ENCODE measurements at regions not wholly inside any gene's neighbourhood (a gene's known extent, or its start where the extent isn't known, plus 50 kb on each side); places are given as distances from the start of the nearest gene placed in this dataset.

DNA sequence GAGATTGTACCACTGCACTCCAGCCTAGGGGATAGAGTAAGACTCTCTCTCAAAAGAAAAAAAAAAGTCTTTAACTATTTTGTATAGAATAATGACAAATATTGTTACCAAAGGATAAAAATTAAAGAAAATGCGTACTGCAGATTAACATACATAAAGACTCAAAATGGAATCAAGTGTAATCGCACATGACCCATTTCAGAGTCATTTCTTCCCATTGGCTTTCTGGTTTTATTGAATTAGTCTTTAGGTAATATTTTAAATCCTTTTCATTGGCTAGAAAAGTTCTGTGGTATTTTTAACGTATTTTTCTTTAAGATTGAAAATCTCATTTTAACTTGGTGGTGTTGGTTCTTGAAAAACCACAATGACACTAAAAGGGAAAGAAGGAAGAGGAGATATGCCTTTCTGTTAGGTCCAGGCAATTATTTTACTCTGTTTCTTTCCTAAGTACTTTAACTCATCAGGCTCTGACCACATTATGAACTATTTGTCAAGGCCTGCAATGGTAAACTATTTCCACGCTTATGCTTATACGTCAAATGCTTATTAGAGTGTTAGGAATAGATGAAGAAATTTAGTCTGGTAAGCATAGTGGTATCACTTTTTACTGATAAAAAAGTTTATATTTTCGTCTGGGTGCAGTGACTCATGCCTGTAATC, 52.3 kb downstream of the PLEKHG1 start:
- DNase-seq (ENCODE audit: low read depth in 2 of 2), result no peak

DNA sequence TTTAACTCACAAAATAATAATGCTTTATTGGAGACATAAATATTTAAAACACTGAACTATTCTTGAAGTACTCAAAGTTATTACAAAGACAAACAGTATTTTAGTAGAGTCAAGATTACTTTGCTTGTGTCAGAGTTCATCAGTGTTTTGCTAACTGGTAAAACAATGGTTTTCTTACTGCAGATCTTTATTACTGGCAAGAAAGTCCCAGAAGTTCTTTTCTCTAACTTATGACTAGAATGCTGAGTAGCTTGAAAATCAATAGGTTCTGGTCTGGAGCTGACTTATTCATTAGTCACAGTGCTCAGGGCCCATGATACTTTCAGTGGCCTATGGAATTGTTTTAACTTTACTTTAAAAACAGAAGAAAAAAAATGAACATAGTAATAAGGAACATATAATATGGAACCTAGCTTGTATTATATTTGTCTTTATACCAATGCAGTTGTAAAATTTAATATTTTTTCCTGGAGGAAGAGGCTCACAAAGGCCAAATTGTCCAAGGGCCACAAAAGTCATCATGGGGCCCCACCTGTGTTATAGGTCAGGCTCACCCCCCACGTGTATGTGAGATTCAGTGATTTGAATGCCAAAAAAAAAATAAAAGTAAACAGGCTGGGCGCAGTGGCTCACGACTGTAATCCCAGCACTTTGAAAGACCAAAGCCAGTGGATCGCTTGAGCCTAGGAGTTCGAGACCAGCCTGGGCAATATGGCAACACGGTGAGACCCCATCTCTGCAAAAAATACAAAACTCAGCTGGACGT, 53.3 kb downstream of the PLEKHG1 start:
- DNase-seq (ENCODE audit: low read depth in 2 of 2), result no peak

DNA sequence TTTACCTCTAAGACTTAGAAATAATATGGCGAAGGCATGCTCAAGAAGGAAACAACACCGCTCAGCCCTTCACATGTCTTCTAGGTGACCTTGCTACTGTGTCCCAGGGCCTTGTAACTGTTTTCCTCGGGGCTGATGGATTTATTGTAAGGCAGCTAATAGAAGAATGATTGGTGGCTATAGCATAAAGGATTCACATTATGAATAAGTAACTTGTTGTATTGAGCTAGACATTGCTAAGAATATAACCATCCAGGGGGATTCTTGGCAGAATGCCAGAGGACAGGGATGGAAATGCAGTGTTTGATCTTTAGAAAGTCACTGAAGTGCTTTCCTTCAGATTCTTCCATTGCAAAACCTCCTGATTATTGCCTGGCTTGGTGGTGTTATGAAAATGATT, 54.9 kb downstream of the PLEKHG1 start:
- no peak for DNase-seq (ENCODE audit: low read depth in 2 of 2)

DNA sequence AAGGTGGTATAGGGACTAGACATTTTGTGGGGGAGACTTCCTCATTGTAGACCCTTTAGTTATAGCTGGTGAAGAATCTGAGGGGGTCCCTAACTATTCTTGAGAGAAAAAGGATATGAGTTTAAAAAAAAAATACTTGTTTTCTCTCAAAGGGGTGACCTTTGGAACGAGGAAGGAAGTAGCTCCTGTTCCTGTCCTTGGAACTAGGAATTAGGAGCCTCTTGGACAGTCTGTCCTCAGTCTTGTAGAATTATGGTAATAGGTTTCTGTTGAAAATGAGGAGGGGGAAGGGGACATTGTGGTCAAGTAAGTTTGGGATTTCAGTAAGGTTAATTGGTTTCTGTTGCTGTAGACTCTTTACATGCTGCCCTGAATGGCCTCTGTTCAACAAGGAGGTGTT, 56.5 kb downstream of the PLEKHG1 start:
- DNase-seq (ENCODE audit: low read depth in 2 of 2), result no peak

DNA sequence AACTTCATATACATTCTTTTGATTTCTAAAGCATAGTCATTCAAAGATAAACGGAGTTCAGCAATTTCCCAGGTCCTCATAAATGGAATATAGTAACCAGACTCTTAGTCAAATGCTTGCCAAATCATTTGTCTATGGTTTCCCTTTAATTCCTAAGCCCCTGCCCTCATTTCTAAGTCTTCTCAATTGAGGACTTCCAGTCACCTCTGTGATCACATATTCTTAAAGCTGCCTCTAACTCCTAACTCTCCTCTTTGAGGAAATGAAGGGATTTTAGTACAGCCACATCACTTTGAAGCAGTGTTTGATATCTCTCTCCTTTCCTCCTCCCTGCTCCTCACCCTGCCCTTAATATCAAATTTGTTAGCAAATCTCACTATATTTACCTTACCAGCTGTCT, 58.7 kb downstream of the PLEKHG1 start:
- DNase-seq (ENCODE audit: low read depth in 2 of 2), result no peak

DNA sequence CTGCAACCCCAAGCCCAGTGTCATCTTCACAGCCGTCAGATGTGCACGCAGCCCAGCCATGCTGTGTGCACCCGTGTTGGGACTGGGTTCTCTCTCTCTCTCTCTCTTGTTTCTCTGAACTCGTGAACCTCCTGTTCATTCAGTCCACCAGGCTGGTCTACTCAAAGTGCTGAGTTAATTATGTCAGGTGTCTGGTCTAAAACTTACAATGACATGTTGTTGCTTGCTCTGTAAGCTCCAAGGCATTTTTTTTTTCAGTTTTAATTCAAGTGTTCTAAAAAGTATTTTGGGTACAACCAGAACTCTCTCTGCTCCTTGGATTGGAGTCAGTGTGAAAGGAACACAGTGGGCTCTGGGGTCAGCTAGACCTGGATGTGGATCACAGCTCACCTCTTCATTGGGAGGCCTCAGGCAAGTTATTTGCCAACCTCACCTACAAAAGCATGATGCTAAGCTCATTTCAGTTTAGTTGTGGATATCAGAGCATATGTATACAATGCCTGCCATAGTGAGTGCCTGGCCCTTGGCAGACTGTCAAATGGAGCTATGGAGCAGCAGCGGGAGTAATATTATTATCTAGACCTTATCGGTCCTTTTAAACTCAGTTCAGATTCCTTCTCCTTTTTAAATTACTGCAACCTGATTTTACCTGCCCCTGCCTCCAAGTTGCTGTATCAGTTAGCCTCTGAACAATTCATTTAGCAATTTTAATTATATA, 59.5 kb downstream of the PLEKHG1 start:
- DNase-seq (ENCODE audit: low read depth in 2 of 2), result no peak

DNA sequence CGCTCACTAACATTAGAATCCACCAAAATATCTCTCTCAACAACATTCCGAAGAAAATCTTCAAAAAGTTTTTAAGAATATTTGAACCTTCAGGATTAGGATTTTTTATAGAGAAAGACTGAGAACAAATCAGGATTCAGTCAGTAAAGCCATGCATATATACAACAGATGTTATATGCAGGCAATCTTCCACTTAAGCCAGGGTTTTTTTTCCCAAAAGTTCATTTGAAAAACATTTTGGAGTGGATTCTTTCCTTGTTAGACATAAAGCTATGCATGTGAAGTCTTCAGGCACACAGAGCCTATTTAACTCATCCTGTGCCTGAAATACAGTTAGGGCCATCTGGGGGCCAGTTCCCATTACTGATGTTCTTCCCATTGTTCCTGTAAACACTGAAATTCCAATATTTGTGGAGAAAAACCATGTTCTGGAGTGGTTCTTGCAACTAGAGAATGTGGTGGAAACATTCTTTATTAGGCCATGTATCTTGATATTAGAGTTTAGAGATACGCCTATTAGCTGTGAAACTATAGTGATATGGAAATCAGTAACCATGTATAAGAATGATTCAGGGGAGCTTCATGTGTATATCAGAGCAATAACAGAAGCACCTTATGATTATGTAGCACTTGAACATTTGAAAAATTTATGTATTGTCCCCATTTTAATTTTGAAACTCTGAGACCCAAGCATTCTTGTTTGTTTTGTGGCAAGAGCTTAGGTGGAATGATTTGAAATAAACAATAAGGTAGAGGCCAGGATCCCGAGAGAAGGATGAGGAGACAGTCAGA, 61.7 kb downstream of the PLEKHG1 start:
- no peak for DNase-seq (ENCODE audit: low read depth in 2 of 2)

DNA sequence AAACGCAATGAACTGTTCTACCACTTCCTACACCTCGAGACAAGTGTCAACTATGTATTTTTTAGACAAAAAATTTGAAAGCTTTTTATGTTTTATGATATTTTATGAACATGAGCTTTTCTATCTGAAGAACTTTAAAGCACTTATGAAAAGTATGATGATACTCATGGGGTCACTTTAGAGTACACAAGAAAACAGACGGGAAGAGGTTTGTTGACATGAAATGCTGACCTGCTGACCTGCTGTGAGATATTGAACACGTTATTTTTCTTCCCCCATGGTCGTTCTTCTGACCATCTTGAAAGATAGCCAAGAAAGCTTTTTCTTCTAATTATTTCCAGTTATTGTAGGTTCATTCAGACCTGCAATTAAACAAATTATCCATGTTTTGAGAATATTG, 63.1 kb downstream of the PLEKHG1 start:
- no peak for DNase-seq (ENCODE audit: low read depth in 2 of 2)

DNA sequence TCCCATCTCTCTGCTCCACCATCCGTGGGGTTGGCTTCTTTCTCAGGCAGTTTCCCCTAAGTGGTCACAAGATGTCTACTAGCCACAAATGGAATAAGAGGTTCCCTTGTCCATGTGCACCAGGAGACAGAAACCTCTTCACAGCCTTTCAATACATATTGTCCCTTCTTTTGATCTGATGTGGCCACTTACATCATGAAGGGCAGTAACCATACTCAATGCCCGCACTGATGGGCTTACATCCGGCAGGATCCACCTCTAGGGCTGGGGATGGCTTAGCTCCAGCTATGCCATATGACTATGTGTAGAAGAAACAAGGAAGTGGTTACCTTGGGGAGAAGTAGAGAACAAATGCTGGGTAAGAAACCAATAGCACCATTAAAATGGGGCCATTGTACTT, 64.4 kb downstream of the PLEKHG1 start:
- no peak for DNase-seq (ENCODE audit: low read depth in 2 of 2)

DNA sequence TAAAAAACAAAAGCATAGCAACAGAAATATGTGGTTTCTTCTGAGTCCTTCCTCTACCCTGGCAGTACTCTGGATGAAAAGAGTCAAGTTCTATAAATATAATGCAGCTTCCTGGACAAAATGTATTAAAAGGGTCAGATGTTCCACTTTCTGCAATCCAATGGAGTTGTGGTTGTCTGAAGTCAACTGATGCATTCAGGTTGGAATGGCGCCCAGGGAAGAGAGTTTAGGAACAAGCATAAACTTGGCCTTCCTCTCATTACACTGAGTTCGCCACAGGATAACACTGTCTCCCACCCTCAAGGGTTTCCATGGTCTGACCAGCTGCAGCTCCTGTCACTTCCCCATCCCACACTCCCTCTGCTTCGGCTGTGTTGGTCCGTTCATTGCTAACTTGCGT, 66.4 kb downstream of the PLEKHG1 start:
- DNase-seq (ENCODE audit: low read depth in 2 of 2), result no peak

DNA sequence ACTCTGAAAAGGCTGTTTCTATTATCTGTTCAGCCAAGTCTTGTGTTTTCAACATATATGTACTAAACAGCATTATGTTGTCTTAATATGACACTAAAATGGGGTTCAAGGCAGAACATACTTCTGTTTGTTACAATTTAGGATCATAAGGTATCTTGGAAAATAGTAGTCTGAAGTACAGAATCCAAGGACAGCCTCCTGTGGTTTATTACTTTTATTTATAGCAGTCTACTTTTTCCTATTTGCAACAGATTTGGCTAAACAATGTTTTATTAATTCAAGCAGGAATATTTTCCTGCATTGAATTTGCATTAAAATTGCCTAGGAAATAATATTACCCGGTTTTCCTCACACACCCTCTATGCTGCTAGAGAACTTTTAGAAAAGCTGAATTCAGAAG, 67.7 kb downstream of the PLEKHG1 start:
- DNase-seq (ENCODE audit: low read depth in 2 of 2), result no peak

DNA sequence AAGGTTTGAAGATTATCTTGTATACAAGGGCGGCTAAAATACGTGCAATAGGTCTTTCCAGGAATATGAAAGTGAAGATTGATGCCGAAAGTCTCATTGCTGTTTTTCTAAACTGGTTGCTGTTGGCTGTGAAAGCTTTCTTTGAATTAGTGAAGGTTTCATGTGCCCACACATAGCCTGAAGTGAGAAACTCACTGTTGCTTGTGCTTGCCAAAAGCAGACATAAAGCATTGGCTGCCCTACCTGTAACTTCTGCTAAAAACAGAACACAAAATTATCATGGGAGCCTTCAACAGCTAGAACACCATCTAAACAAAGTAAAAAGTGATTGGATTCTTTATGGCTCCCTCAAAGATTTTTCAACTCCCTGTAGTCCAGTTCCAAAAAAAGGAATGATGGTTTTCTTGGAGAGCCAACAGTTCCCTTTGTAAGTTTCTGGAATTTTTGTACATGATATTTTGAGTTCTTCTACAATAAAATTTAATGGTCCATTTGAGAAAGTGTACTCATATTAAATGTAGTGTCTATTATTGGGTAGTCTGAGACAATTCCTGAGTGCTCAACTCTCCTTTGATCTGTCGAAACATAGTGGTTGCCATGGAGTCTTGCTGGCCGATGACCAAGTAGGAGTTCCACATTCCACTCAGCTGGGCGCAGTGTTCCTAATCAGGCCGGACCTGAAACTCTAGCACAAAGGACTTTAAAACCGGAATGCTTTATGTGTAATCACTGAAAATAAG, 68.5 kb downstream of the PLEKHG1 start:
- no peak for DNase-seq (ENCODE audit: low read depth in 2 of 2)

DNA sequence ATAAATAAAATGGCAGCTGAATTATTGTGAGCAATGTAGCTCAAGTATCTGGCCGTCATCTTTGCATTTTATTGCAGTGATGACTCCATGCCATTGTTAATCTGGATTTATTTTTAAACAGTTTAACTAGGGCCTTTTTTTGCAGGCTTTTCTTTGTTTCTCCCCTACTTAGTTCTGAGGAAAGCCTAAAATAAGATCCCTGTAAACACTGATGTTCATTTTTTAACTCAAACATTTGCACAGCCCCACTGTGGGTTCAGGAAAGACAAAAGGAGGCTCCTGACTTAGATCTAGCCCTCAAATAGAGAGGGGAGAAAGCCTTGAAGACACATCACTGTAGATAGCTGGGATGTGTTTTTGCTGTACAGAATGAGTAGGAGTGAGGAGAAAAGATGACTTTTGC, 69.2 kb downstream of the PLEKHG1 start:
- DNase-seq (ENCODE audit: low read depth in 2 of 2), result no peak

DNA sequence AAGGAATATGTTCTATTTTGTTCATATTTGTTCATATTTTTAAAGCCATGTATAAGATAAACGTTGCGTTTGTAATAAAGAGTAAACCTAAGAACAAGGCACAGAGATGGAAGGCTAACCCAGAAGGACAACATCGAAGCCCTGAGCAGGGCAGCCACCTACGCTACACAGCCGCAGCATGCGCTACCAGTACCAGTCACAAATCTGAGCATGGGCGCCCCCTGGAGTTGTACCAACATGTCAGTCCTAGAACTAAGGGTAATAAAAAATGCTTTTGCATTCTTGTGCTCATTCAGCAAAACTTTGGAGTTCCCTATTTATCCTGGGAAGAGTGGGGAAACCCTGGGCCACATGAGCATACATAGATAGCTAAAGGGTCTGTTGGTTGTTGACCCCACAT, 70.6 kb downstream of the PLEKHG1 start:
- no peak for DNase-seq (ENCODE audit: low read depth in 2 of 2)

DNA sequence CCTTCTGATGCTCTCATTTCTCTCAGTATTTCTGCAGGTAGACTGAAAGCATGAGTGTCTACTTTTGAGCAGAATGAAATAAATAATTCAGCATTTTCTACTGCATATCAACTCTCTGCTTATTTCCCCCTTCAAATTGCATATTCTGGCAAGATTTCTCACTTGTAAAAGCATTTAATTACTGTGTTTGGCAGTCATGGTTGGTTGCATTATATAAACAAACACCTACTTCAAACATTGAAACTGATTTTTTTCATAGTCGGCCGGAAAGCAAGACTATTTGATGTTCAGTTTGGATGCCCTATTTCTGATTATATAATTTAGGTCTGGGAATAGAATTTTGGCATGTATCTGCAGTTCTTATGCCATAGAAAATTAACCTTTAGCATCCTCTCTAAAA, 73.1 kb downstream of the PLEKHG1 start:
- DNase-seq (ENCODE audit: low read depth in 2 of 2), result no peak

DNA sequence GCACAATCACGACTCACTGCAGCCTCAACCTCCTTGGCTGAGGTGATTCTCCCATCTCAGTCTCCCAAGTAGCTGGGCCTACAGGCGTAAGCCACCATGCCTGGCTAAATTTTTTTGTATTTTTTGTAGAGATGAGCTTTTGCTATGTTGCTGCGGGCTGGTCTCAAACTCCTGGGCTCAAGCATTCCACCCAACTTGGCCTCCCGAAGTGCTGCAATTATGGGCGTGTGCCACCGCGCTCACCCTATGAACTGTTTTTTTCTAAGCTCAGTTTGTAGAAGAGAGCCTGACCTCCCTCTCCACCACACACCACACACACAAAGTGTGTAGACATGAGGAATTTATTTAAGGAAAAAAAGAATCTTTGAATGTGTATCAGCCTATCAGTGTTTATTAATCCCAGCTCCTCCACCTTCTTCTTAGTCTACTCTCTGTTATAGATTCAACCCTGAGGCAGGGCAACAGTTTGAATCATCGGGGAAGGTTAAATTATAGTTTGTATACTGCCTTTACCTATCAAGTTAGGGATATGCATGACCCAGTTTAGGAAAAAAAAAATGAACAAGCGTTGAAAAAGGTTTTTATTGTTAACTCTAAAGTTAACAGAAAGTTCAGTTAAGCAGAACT, 74.1 kb downstream of the PLEKHG1 start:
- no peak for DNase-seq (ENCODE audit: low read depth in 2 of 2)

DNA sequence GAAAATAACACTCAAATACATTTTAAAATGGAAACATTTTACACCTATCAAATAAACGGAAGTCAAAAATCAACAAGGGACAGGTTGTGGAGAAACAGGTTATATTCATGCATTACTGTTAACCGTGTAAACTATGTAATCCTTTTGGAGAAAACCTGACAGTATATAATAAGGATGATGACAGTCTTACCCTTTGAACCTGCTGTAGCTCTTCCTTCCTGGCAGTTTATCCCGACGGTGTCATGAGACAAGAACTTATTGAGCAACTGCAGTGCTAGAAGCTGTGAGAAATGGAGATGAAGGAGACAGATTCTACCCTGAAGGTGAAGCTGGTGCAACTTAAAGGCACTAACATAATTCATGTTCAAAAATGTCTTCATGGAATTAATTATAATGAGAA, 76.7 kb downstream of the PLEKHG1 start:
- no peak for DNase-seq (ENCODE audit: low read depth in 2 of 2)

DNA sequence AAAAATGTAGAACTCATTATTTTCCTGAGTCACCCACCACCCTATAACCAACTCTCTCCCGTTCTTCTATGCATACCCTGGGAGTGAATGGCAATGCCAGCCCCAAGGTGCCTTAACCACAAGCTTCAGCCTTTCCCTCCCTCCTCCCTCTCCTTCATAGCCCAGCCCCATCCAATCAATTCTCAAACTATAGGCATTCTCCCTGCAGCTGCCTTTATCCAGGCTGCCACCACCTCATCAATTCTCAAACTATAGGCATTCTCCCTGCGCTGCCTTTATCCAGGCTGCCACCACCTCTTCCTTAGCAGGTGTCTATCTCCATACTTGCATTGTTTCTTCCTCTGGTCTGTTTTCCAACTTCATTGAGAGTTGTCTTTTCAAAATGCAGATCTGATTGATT, 77.1 kb downstream of the PLEKHG1 start:
- DNase-seq (ENCODE audit: low read depth in 2 of 2), result no peak

DNA sequence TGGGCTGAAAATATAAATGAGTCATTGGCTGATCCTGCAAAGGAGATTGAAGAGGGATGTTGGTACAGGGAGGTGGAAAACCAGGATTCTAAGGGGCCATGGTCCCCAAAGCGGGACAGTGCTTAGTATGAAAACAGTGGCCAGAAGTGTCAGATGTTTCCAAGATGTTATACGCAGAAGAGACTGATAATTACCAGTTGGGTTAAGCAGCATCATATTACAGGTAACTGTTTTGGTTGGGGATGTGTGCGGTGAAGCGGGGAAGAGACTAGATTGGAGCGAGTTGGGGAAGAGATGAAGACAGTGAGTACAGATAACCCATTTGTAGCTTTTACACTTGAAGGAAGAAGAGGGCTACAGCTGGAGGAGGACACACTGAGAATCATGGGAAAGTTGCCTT, 80.8 kb downstream of the PLEKHG1 start:
- DNase-seq (ENCODE audit: low read depth in 2 of 2), result no peak

DNA sequence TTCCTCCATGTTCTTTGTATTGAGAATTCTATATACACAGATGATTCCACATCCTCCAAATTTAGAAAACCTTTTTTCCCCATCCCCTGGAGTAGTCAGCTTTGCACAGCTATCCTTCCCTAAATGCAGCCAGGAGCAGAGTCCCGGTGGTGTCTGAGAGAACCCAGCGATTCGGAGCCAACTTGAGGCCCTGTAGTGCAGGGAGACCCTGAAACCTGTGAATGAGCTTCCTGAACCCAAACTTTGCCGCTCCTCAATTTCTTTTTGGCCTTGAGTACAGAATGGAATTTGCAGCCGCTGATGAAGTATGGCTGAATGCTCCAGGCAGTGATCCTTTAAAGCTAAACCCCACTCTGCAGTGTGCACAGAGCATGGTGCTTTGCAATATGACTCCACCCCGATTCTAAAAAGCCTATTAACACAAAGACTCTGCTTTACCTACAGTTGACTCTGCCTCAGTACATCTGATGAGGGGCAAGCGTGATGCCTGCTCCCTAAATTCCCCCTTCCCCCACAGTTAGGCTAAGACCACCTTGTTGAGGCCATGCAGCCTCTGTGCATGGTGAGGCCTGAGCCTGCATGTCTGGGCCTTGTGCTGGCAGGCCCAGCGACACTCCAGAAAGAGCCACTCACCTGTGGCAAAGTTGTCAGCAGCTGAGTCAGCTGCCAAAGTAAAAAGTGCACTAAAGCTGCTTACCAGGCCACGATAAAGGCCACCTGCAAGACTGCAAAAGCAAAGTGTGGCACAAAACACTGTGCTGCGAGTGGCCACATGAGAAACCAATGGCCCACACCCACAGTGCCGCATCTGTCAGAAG, 82.1 kb downstream of the PLEKHG1 start:
- no peak for DNase-seq (ENCODE audit: low read depth in 2 of 2)

Data from stimulated activated CD4-positive, alpha-beta T cell treated with anti-CD3 and anti-CD28 coated beads, Interleukin-1b, Interleukin-23, amount 100 ng/mL, for 4 hours (primary cell).